NCI-H82 (cell line): ENCODE measurements at regions not wholly inside any gene's neighbourhood (a gene's known extent, or its start where the extent isn't known, plus 50 kb on each side); places are given as distances from the start of the nearest gene placed in this dataset.

Experiments
- DNase-seq: peaks from one replicate; lab custom pipeline; 2025; lab: John Stamatoyannopoulos, UW

- DNase-seq = peak; percentile 85
These were observed 87.7 kb upstream of the KRR1 start for GRCh38 chr12:75599061-75599460.

GRCh38 chr12:75596406-75596805 is 85.0 kb upstream of the KRR1 start:
- DNase-seq = no peak

DNA sequence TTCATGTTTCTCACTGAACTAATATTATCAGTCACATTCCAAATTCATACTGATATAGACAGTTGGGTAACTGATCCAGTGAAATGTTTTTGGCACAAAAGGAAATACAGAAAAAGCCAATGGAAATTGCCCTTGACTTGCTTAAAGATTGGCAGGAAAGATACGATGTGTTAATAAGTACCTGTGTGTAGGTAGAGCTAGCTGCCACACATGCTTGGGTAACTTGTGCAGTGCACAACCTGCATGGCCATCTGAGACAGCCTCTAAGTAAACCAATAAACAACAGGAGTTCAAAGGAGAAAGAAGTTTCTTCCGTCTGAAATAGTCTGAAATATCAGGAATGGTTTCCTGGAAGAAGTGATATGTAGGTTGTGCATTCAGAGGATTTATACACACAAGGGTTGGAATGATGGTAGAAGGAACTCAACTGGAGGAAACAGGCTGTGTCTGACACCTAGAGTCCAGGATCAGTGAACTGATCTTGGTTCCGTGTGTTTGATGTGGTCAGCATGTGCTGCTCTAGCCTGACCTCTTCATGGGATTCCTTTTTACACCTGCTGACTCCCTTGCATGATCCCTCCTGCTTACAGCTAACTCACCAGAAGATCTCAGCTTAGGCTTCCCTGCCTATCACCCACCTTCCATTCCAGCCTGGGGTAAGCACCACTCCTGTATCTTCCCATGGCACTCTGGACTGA is 81.4 kb upstream of the KRR1 start:
- DNase-seq = peak; percentile 30

- DNase-seq = peak; percentile 87
These were observed 80.7 kb upstream of the KRR1 start for GRCh38 chr12:75592086-75592485.

DNA sequence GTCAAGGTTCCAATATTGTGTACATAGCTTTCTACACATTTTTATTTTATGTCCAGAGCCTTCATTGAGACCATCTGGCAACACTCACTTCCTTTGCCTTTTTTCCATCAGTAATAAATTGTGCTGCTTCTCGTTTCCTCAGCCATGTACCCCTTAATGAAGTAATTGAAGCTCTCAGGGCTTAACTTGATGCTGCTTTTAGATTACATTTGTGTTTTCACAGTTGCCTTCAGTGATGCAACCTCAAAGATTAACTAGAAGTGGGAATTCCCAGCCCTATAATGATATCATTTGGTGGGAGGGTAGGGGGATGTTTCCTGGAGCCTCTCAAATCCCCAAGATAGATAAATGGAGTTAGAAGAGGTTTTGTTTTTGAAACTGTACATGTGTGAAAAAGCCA is 80.2 kb upstream of the KRR1 start:
- DNase-seq = peak; percentile 83

DNA sequence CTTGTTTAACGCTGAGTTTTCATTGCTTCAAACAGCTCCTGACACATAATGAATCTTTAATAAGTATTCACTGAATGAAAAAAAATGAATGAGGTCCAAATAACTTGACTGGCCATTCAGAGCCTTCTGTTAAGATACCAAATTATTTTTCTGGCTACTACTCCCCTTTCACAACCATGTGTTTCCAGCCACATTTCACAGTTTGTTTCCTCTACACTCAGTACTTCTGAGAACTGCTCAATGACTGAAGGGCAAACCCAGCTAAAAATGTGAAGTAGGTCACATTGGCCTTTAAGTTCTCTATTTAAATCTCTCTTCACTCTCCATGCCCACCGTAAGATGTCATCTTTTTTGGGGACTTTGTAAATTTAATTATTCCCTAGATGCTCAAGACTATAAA is 78.4 kb upstream of the KRR1 start:
- DNase-seq = no peak

GRCh38 chr12:75587340-75588106 is 76.1 kb upstream of the KRR1 start:
- no peak for DNase-seq

DNA sequence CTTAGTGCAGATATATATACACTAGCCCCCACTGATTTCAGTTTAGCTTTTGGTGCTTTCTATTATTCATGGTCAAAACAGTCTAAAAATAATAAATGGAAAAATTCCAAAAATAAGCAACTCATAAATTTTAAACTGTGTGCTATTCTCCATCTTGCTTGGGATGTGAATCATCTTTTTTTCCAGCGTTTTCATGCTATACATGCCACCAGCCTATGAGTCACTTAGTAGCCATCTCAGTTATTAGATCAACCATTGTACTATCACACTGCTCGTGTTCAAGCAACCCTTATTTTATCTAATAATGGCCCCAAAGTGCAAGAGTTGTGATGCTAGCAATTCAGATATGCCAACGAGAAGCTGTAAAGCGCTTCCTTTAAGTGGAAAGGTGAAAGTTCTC is 73.9 kb upstream of the KRR1 start:
- no peak for DNase-seq

GRCh38 chr12:75583355-75583754 is 71.9 kb upstream of the KRR1 start:
- DNase-seq = no peak

DNA sequence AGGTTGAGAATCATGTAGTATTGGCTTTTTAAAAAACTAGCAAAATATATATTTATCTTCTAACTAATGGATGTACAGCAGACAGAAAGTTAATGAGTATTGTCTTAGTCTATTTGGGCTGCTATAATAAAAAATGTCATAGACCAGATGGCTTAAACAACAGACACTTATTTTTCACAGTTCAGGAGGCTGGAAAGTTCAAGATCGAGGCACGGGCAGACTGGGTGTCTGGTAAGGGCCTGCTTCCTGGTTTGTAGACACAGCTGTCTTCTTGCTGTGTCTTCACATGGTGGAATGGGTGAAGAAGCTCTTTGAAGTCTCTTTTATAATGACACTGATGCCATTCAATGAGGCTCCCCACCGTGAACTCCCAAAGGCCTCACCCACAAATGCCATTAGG is 70.1 kb upstream of the KRR1 start:
- DNase-seq = no peak

DNA sequence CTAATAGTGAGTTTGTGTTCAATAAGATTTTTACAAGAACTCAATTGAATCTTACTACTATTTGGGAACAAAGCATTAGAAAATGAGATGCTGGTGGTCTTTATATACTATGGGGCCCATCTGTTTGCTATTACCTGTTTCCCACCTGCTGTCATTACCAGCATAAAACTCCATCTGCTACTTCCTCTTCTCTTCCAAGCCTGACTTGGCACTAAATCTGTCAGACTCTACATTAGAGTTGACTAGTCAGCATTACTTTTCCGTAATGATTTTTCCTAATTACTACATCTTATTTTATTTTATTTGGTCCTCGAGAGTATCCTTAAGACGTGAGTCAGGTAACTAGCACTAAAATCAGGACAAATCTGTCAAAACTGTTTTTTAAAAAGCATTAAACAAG is 68.1 kb upstream of the KRR1 start:
- peak; percentile 57 for DNase-seq

DNA sequence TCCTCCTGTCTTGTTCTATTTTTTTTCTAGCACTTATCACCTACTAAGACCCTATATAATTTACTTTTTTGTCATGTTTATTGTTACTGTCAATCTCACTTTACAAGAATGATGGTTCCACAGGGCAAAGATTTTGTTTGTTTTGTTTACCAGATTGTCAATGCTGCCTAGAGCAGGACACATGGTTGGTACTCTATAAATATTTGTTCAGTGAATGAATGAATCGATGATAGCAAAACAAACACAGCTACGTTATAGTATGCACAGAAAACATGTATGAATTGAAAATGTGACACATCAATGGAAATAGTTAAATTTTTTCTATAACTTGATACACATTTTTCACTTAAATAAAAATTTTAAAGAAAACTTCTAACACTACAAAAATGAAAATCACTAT is 67.1 kb upstream of the KRR1 start:
- DNase-seq = no peak

DNA sequence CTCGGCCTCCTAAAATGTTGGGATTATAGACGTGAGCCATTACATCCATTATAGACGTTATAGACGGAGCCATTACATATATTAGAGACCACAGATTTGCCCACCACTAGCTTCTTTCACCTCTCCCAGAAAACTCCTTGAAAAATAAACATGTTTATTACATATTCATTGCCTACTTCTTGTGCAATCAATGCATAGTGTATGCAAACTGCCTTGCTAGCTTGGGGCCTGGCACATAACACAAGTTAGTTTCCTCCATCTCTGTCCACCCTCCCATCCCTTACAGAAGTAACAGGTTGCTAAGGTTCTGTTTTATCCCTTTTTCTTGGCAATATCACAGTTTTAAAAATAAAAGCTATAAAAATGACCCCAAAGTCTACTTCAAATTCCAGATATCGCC is 66.4 kb upstream of the KRR1 start:
- no peak for DNase-seq

DNA sequence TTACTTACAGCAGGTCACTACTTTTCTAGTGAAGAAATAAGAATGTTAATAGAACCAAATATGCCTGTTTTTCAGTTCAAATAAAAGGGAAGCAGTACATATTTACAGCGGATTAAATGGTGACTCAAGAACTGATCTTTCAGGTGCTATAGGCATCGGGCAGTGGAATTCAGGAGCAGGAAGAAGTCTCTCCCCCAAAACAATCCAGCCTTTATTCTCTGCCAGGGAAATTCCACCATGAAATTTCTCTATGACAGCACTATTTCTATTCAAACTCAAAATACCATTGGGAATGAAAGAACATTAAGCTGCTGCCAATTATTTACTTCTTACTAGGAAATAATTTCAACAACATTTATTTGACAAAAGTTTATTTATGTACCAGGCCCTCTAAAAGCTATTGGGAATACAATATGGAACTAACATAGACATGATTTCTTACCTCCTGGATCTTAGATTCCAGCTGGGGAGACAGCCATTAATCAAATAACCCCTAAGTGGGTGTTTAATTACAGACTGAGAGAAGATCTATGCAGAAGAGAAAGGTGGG is 60.3 kb upstream of the KRR1 start:
- no peak for DNase-seq

GRCh38 chr12:75571204-75571603 is 59.8 kb upstream of the KRR1 start:
- no peak for DNase-seq

DNA sequence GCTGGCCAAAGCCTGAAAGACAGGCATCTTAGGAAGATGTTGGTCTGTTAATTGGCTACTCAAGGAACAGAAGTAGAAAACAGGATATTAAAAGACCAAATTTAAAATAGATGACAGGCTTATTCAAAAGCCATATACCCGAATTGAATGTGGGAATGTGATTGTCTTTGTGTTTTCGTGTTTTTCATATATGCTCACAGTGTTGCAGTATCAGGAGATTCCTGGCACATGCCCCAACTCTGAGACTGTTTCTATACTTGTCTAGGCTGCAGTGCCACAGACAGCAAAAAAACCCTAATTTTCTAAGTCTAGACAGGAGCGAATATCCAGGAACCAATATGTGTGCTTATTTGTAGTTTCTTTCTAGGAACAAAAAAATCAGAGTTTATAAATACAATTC is 57.4 kb upstream of the KRR1 start:
- DNase-seq = no peak

- no peak for DNase-seq
These were observed 57.0 kb upstream of the KRR1 start for GRCh38 chr12:75568393-75568792.

DNA sequence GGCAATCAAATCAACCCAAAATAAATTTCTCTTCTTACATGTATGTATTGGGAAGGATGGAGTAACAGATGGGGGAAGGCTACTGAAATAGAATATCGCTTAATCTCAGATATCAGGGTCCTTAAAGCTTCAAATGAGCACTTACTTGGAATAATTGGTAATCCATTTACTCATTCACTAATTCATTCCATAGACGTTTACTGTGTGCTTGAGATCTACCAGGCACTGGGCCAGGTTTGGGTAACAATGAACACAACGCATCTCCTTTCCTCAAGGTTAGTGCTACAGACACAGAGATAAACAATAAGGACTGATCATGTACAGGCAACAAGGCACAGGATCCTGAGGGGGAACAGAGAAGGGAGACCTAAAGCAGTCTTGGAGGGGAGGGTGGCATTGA is 54.4 kb upstream of the KRR1 start:
- no peak for DNase-seq

- no peak for DNase-seq
These were observed 53.4 kb upstream of the KRR1 start for GRCh38 chr12:75564852-75565251.

GRCh38 chr12:75564398-75564797 is 53.0 kb upstream of the KRR1 start:
- DNase-seq = no peak

DNA sequence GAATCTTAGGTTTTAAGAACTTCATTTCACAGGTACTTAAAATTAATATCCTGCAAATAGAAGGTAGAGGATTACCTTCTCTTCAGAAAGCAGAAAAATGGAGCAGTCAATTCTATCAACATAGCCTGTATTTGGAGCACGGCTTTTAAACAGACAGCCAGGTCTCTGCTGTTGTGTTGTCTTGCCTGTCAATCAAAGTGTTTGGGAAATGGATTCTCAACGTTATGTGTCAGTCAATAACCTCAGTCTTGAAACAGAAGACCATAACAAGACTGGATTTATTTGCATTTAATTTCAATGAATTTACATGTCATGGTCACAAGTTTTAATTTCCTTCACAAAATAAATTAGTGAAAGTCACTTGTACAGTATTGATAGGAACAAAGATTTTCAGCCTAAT is 51.9 kb upstream of the KRR1 start:
- DNase-seq = no peak

GRCh38 chr12:75561921-75562320 is 50.5 kb upstream of the KRR1 start:
- DNase-seq = no peak
